RPMI7951 (cell line): ENCODE measurements at regions not wholly inside any gene's neighbourhood (a gene's known extent, or its start where the extent isn't known, plus 50 kb on each side); places are given as distances from the start of the nearest gene placed in this dataset.

Experiments
- DNase-seq: peaks from one replicate; pipeline ENCODE4 v3.0.0-alpha.2; 2012; ENCODE audit warnings: low read depth

DNA sequence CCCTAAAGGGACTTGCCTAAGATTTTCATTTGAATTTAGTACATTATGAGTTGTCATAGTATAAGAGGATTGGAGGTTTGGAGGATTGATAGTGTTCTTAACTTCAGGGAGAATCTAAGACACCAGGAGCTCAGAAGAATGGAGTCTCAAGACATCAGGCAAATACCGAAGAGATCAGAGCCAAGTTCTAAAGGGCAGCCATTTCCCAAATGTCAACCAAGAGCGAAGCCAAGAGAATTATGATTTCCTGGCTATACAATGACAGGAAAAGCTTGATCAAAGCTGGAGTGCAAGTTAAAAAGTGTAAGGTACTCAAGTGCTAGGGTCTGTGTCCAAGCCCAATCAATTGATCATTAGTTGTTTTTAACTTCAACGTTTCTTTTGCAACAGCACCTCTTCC, 283.0 kb upstream of the FN1 start:
- DNase-seq, result no peak

DNA sequence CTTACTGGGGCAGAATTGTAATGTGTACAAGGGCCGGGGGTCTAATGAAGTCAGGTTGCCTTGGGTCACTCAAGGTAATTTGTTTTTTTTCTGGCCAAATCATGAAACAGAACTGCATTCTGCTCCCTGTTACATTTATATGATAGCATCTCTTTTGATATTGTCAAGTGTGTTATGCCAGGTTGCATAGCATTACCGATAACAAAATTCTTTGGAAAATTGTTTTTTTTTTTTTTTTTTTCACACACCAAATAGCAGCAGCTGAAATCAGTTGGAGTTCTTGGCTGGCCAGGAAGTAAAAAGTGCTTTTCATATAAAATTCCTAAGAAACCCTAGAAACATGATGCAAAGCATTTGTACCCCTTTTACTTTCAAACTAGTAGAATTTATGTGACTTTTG, 282.6 kb upstream of the FN1 start:
- DNase-seq, result no peak

DNA sequence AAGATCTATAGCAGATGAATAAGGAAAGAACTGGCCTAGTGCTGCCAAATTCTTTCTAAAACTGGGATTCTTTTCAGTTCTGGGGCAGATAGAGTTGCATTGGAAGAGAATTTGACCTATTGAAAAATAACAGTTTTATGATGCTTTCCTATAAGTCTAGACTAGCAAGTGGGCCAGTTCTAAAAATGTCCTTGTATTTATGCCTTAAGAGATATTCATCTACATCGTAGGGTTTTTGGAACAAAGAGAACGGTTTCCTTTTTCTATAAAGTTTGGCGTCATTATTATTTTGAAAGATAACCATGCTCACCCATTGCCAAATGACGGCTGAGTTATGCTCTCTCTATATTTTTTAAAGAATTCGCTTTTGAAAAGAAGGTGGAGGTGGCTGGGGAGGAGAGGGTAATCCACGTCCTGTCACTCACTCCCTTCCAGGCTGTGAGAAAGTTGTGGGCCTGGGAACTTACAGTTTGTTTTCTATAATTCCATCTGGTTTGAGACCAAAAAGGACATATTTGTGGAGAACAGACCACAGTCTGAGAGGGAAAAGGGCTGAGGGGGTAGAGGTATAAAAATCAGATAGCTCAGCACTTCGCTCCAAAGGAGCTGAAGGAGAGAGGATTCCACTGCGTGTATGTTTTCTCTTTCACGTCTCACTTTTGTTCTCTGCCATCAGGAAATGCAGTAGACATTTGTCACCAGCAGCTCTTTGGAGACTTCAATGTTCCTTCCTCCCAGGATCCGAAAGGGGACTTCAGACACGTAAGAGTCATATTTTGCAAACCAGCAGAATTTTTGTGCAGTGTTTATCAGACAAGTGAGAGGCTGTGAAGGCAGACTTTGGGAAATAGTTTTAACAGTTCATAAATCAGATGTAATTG, 281.9 kb upstream of the FN1 start:
- DNase-seq, result no peak

DNA sequence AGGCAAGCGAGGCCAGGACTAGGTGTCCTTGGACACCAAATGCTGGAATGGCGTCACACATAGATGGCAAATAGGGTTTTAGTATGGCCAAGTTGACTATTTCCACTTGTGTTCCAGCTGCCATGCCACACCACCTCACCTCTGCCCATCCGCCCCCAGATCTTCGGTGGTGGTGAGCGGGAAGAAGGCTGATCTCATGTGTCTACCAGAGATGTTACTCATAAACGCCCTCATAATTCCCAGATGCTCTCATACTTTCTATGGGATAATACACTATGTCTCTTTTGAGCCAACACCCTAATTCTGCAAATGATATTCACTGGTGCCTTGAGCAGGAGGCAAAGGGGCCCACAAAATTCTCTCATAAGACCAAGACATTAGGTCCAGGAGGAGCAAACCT, 281.1 kb upstream of the FN1 start:
- no peak for DNase-seq

DNA sequence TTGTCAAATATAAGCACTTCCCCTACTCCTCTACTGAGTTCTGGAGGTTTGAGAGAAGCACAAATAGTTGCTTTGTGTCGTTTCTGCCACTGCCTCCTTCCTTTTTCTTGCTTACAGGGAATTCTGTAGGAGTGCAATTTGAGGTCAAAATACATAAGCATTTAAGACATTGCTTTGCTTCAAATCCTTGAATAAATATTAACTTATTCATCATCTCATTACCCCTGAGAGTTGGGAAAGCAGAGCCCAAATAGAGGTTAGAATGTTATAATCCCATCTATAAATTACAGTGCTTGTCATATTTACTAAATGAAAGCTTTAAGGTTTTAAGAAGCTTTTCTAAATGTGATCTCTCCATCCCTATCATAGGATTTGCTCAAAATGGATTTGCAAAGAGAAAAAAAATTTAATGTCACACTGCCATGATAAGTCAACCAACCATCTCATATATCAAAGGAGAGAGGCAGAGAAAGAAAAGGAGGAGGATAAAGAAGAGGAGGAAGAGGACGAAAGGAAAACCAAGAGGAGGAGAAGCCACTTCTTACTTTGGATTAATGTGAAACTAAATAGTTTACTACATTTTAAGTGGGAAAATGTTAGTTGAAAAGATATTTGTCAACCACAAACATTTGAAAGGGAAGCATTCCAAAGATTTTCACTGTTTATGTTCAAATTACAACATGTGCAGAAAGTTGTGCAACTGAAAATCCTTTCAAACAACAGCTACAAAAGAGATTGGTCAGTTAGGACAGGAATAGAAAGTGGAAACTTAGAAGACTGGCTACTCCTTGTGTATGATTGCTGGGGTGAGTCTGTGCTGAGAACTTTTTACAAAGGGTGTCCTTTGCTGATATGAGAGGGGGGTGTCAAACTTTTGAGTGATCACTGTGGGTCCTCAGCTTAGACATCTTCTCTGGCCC, 277.3 kb upstream of the FN1 start:
- DNase-seq, result peak; percentile 70

DNA sequence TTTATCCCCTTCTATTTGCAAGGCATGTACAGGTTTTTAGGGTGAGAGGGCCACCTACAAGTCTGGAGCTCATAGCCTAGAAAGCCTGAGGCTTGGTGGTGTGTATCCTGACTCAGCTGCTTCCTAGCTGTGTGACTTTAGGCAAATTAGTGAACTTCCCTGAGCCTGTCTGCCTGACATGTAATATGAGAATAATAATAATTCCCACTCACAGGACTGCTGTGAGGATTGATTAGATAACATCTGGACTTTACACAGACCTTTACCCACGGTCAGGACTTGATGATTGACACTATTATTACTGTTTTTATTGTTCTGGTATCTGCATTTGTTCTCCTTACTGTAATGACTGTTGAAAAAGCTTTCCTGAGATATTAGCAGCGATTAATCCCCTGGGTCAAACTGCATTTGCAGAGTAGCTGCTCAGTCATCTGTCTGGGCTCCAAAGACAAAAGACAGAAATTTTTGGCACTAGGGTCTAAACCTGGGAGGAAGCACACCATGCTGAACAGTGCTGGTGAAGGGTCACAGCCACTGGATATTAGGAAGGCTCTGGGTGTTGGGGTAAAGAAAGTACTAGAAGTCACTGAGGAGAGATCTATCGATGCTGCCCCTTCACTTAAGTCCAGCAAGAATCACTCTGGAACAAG, 276.5 kb upstream of the FN1 start:
- no peak for DNase-seq

DNA sequence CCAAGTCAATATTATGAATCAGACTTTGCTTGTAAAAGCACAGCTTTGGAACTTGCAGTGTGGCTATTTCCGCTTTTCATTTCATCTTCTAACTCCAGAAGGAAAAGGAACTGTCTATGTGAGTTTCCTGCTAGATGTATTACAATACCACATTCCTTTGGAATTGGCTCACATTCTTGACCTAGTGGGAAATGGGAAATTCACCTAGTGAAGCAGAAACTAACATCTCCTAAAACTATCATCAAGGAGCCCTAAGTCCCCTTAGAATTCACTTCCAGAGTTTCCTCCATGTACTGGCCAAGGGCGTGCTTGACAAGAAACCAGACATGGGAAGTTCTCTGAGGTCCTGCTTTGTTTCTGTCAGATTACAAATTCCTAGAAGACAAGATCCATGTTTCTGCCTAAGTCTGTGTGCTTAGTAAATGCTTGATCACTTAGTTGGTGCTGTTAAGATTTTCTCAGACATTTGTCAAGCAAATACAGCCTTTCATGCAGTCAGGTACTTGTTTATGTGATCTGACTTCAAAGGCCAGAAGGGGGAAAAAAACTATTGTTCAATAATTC, 275.7 kb upstream of the FN1 start:
- DNase-seq, result peak; percentile 85

DNA sequence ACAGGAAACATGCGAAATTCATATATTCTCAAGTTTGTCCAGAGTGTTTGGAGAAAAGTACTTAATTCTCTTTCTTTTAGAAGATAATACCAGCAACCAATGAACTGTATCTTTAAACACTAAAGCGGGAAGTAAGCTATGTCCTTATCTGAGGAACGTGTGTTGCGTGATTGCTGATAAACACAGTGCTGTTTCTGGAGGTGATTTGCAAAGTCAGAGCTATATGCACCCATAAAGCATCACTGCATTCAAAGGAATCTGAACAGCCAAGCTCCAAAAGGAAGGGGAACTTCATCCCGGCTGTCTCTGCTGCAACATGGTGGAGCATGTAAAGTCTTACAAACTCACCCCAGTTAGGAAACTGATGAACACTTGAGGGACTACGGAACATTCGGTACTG, 271.7 kb upstream of the FN1 start:
- no peak for DNase-seq

DNA sequence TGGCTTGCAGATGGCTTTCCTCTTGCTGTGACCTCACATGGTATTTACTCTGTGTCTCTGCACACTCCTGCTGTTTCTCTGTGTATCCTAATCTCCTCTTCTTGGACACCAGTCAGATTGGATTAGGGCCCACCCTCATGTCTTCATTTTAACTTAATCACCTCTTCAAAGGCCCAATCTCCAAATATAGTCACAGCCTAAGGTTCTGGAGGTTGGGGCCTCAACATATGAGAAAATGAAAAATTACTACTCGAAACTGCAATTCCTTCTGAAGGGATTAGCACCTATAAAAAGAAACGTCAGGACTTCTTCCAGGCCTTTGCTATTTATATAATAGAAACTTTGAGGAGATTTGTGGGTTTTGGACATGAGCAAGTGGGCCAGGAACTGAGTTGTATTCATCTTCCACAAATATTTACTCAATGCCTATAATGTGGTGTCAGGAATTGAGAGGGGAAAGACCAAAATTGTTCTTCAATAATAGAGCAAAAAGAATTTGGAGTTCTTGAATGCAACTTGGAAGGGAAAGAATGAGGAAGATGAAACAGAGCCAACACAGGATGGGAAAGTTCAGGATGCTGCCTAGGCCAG, 270.0 kb upstream of the FN1 start:
- no peak for DNase-seq

DNA sequence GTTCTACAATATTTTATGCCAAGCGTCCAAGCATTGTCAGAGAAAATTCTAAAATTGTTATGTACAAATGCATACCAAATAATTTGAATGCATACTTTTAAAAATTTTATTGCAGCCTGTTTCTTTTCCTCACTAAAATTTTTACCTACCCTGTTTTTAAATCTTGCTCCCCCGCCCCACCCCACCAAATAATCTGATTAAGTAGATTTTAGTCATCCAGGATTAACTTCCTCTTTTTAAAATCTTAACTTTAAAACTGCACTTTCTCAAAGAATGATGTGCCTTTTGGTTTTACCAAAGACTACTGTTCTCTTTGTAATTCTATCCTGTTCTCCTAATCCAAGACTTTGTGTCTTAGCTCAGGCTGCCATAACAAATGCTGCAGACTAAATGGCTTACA, 269.4 kb upstream of the FN1 start:
- DNase-seq, result no peak

DNA sequence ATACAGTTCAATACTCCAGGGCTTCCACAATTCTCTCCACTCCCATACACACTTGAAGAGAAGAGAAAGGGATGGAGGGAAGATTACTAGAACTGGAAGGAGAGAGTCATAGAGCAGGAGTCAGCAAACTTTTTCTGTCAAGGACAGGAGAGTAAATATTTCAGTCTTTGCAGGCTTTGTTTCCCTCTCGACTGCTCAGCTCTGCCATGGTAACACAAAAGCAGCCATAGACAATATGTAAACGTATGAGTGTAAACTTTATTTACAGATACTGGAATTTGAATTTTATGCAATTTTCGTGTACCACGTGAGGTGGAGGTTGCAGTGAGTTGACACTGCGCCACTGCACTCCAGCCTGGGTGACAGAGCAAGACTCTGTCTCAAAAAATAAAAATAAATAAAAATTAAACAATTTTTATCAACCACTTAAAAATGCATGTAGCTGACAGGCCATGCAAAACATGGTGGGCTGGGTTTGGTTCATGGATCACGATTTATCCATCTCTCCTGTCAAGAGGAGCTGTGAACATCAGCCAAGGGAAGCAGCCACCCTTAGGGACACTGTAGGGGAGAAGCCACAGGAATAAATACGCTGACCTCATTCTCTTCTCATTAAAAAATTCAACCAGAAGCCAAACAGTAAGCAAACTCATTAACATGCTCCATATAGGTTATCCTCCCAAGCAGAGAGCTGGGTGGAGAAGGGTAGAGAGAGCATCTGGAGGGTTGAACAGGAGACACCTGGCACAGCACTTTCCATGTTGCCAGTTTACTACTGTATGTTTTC, 266.4 kb upstream of the FN1 start:
- no peak for DNase-seq

DNA sequence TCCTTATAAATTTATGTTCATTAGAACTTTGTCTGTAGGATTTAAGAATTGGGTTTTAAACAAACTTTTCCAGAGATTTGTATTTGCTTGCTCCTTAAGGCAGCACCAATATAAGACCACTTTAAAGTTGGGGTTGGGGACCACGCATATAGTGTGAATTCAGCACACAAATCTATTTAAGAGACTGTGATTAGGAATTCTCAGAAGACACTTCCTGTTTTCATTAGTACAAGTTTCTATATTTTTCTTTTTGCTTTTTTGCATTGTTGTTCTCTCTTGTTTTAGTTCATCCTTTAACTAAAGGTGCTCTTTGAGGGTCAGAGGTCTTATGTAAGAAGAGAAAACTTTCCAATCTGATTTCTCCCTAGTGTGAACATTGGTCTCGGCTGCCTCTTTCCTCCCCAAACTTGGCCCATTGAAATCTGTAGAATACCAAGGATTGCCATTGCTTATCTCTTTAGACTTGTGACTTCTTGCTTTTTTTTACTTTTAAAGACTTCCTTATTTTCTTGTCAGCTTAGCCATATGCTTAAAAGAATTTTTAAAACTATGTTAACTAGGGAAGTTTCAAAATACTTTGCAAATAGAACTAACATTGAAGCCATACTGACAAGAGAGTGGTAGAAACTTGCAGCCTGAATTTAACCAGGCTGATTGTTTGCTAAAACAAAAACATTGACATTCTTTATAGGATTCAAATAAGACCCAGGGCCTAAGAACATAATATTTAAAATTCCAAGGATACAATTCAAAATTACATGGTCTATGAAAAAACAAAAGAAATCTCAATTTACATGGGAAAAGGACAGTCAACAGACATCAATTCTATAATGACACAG, 264.1 kb upstream of the FN1 start:
- DNase-seq, result no peak

DNA sequence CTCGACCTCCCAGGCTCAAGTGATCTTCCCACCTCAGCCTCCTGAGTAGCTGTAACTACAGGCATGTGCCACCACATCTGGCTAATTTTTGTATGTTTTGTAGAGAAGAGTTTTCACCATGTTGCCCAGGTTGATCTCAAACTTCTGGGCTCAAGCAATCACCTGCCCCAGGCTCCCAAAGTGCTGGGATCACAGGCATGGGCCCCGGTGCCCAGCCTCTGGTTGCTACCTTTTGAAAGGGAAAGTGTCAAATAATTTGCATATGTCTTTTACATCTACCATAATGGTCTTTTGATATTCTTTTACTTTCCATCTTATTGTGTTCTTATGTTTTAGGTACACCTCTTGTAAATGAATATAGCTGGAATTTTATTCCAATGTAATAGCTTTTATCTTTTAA, 263.1 kb upstream of the FN1 start:
- DNase-seq, result no peak

DNA sequence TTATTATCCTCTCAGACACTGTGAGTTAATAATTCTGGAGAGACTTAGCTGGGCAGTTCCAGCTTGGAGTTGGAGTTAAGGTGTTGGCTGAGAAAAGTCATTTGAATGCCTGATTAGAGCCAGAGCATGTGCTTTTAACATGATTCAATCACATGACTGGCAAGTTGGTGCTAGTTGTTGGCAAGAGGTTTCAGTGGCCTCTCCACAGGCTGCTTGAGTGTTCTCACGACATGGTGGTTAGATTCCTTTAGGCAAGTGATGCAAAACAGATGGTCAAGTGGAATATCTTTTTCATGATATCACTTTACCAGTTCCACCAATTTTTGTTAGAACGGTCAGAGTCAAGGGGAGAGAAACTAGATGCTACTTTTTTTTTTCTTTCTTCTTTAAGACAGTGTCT, 262.7 kb upstream of the FN1 start:
- peak; percentile 100 for DNase-seq

DNA sequence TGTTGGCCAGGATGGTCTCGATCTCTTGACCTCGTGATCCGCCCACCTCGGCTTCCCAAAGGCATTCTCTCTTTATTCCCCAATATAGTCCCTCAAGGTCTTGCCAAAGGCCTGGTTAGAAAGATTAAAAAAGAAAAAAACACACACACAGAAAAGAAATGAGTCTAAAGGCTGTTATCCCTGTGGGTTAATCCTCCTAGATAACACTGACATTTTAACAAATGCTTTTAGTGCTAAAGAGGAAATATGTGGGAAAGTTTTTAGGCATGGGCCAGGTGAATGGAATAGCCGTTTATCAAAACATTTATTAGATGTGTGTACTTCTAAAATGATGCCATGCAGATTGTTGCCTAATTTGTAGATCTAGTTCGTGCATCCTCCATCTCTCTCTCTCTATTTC, 261.6 kb upstream of the FN1 start:
- no peak for DNase-seq

DNA sequence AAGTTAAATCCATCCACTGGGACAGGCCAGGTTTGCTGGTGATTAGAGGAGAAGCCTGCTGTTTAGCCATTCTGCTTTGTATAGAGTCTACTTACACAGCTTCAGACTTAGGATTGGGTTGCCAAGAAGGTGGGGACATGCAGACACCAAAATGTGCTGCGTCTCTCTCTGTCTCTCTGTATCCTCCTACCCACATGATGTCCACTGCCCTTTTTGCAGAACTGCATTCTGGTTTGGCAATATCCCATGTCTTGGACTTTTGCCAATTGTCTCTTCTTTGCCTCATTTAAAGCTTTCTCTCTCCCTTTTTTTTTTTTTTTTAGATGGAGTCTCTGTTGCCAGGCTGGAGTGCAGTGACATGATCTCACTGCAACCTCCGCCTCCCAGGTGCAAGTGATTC, 261.1 kb upstream of the FN1 start:
- DNase-seq, result peak; percentile 15

DNA sequence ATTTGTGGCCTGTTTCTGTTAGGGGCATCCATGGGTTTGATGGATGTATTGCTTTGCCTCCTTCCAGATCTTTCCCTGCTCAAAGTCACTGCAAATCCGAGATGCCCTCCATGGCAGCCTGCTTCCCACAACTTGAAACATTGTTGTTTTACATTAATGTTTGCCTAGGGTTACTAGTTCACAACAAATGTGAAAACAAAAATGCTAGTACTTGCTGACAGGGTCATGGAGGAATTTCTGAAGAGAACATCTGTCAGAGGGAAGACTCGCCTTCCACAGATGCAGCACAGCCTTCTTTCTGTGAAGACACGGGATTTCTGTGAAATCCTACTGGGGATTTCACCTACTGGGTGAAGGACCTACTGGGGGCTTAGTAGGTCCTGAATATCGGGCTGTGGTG, 260.0 kb upstream of the FN1 start:
- DNase-seq, result peak; percentile 42

DNA sequence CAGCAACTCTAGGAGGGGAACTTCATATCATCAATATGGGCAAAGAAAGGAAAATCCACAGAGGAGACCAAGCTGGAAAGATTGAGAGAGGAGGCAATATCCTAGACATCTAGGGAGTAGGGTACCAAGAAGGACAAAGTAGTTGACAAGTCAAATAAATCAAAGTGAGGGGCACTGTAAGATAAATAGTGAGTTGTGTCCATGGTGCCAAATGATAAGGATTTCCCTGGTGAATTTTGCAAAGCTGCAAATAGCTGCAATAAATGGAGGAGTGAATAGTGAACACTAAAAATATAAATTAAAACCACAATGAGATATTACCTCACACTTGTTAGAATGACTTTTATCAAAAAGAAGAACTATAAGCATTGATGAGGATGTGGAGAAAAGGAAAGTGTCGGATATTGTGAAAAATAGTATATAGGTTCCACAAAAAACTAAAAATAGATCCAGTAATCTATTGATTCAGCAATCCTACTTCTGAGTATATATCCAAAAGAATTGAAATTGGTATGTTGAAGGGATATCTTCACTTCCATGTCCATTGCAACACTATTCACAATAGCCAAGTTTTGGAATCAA, 258.2 kb upstream of the FN1 start:
- DNase-seq, result no peak

DNA sequence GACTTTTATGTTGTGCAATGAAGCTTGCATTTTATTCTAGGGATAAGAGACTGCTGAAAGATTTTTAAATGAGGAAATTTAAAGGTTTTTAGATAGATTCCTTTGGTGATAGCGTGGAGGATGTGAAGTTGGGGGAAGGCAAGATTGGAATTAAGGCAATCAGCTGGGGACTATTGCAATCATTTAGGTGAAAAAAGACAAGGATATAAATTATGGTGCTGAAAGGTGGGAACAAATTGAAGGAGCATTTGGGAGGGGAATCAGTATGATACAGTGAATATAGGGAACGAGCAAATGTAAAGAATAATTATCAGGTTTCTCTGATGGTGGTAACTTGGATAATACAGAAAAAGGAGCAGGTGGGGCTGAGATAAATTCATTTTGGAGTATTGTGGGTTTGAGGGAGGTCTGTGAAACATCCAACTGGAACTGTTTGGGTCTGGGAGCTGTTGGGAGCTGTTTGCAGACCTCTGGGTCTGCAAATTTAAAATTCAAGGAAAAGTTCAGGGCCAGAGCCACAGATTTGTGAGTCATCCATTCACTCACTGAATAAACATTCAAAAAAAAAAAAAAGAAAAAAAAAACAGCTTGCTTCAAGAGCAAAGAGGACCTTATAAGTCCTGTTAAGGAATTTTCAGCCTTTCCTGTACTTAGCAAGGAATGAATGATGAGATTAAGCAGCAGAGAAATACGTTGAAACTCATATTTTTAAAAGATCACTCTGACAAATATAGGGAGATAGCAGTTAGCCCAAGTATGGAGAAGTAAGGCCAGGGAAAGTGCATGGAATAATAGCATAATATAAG, 257.5 kb upstream of the FN1 start:
- DNase-seq, result peak; percentile 93
